Medulla oblongata (tissue), 1 donor: ENCODE measurements at regions not wholly inside any gene's neighbourhood (a gene's known extent, or its start where the extent isn't known, plus 50 kb on each side); places are given as distances from the start of the nearest gene placed in this dataset.

Experiments used
- DNase-seq: peaks from one replicate; pipeline ENCODE4 v3.0.0-alpha.2; 2015; ENCODE audit errors: extremely low spot score

- DNase-seq: no peak
These were observed 58.4 kb downstream of the SLC25A47 start for GRCh38 chr14:100381395-100382105.

- no peak for DNase-seq
These were observed 58.9 kb downstream of the SLC25A47 start for GRCh38 chr14:100382106-100382455.

- DNase-seq: peak; percentile 77
These were observed 60.6 kb downstream of the SLC25A47 start for GRCh38 chr14:100383727-100384158.

GRCh38 chr14:100384277-100384676, 61.1 kb downstream of the SLC25A47 start:
- DNase-seq: no peak

- peak; percentile 75 for DNase-seq
These were observed 62.0 kb downstream of the SLC25A47 start for GRCh38 chr14:100384819-100385813.

- DNase-seq: no peak
These were observed 63.0 kb downstream of the SLC25A47 start for GRCh38 chr14:100386121-100386520.

- DNase-seq: no peak
These were observed 63.7 kb downstream of the SLC25A47 start for GRCh38 chr14:100386846-100387245.

- DNase-seq: no peak
These were observed 64.3 kb downstream of the SLC25A47 start for GRCh38 chr14:100387450-100387849.

- DNase-seq: no peak
These were observed 65.2 kb downstream of the SLC25A47 start for GRCh38 chr14:100388103-100389054.

- DNase-seq: no peak
These were observed 66.5 kb downstream of the SLC25A47 start for GRCh38 chr14:100389497-100390104.

GRCh38 chr14:100391173-100391572, 68.0 kb downstream of the SLC25A47 start:
- no peak for DNase-seq

- DNase-seq: no peak
These were observed 68.6 kb downstream of the SLC25A47 start for GRCh38 chr14:100391724-100392123.

GRCh38 chr14:100392356-100392755, 69.2 kb downstream of the SLC25A47 start:
- no peak for DNase-seq

- no peak for DNase-seq
These were observed 70.2 kb downstream of the SLC25A47 start for GRCh38 chr14:100393362-100393761.

GRCh38 chr14:100393906-100394732, 71.0 kb downstream of the SLC25A47 start:
- no peak for DNase-seq

- no peak for DNase-seq
These were observed 71.9 kb downstream of the SLC25A47 start for GRCh38 chr14:100394886-100395672.

- DNase-seq: no peak
These were observed 73.2 kb downstream of the SLC25A47 start for GRCh38 chr14:100396266-100396795.

GRCh38 chr14:100397005-100397404, 73.9 kb downstream of the SLC25A47 start:
- DNase-seq: no peak

- DNase-seq: no peak
These were observed 74.9 kb downstream of the SLC25A47 start for GRCh38 chr14:100398044-100398443.
